Lung (tissue), 11 donors: ENCODE measurements at regions not wholly inside any gene's neighbourhood (a gene's known extent, or its start where the extent isn't known, plus 50 kb on each side); places are given as distances from the start of the nearest gene placed in this dataset.

Source experiments
- ATAC-seq: fragments of 200-7000 bp; cut with Tn5 transposase; one replicate; pipeline ENCODE4 v1.9.1; 2020; ENCODE audit warnings: moderate number of reproducible peaks; ENCODE audit not compliant: insufficient read depth, low FRiP score
- DNase-seq, 3 donors: peaks; one replicate each; pipeline ENCODE4 v3.0.0-alpha.2; 2013 to 2017
- H3K27ac ChIP-seq, 2 donors: one replicate each; pipeline ENCODE4 v1.5.1; 2013; ENCODE audit warnings: mild to moderate bottlenecking in 2 of 2, moderate library complexity in 2 of 2, control low read depth in 1 of 2, inconsistent platforms in 1 of 2, low read depth in 1 of 2, low read length in 1 of 2
- H3K27me3 ChIP-seq, 3 donors: one replicate each; pipeline ENCODE4 v1.5.1; 2013; ENCODE audit warnings: low read length in 2 of 3; ENCODE audit not compliant: control insufficient read depth in 3 of 3, insufficient read depth in 3 of 3
- H3K36me3 ChIP-seq, 4 donors: one replicate each; pipeline ENCODE4 v1.5.1; 2013; ENCODE audit warnings: low read length in 4 of 4, mild to moderate bottlenecking in 1 of 4, moderate library complexity in 1 of 4; ENCODE audit not compliant: control insufficient read depth in 4 of 4, insufficient read depth in 4 of 4
- H3K4me1 ChIP-seq, 5 donors: one replicate each; pipeline ENCODE4 v1.5.1; 2013; ENCODE audit warnings: low read length in 5 of 5, mild to moderate bottlenecking in 2 of 5, moderate library complexity in 1 of 5; ENCODE audit not compliant: control insufficient read depth in 5 of 5, insufficient read depth in 5 of 5
- H3K4me3 ChIP-seq: one replicate; pipeline ENCODE4 v1.5.1; 2013; ENCODE audit warnings: mild to moderate bottlenecking, control low read depth, moderate library complexity
- H3K9ac ChIP-seq, 2 donors: one replicate each; pipeline ENCODE4 v1.5.1; 2013; ENCODE audit warnings: low read length in 2 of 2, control low read depth in 1 of 2; ENCODE audit not compliant: insufficient read depth in 1 of 2
- H3K9me3 ChIP-seq, 4 donors: one replicate each; pipeline ENCODE4 v1.5.1; 2013; ENCODE audit warnings: low read length in 3 of 4, mild to moderate bottlenecking in 1 of 4, moderate library complexity in 1 of 4; ENCODE audit not compliant: control insufficient read depth in 4 of 4, insufficient read depth in 3 of 4
- CTCF ChIP-seq: IDR thresholded peaks from 2 replicates; pipeline ENCODE4 v1.5.1; 2012; ENCODE audit warnings: mild to moderate bottlenecking; ENCODE audit errors: control extremely low read depth, extremely low read depth
- WGBS, 2 donors: extraction: QIAGEN DNeasy Blood & Tissue Kit; methylation state at CpG; one replicate each; pipeline ENCODE4 v1.1.7; 2013; 5-methylcytosine and 5-hydroxymethylcytosine counted together
- donor health status: control.
- donor health status: control.
- donor health status: Bipolar disorder and iron deficiency.
- donor health status: healthy.
- donor health status: DM: yes; HTN: yes; CAD: no.

- H3K9me3 ChIP-seq, result no peaks in the 10 kb centered on the region
- DNase-seq (peak in 2 of 3 donors; percentile 25 to 32), ATAC-seq (no peak)
- WGBS, 2 donors, result 64 to 72% methylated on average over 6 of the region's 6 CpGs
- peaks cover 0 to 4% (median 2%) of the 10 kb centered on the region in 3 donors for H3K27me3 ChIP-seq
- H3K9ac ChIP-seq, result no peak overlapping the region
- no peaks in the 10 kb centered on the region for H3K36me3 ChIP-seq
- H3K4me3 ChIP-seq, result no peak overlapping the region
- H3K4me1 ChIP-seq, result no peaks in the 10 kb centered on the region
- no peak for TF ChIP-seq CTCF
- H3K27ac ChIP-seq, result no peak overlapping the region
These were observed 76.8 kb upstream of the AKT3 start for GRCh38 chr1:243926803-243927245.

DNA sequence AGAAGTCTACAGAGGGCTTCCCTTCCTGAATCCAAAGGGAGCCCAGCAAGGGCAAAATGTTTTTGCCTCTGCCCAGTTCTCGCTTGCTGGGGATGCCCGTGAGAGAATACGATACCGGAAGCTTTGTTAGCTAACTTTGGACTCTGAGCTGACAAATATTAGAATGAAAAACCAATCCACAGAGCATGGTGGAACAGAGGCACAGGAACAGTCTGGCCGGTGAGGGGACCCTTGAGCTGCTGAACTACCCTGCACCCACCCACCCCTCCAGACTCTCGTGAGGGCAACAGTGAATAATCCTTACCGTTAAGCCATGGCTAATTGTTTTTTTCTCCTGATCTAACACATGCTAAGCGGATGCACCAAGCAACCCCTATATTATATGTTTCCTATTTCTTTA, 76.3 kb upstream of the AKT3 start:
- Histone ChIP-seq H3K4me1 (no peaks in the 10 kb centered on the region), H3K9me3 (no peaks in the 10 kb centered on the region), H3K4me3 (no peak overlapping the region), H3K36me3 (no peaks in the 10 kb centered on the region), H3K27me3 (peaks cover 0 to 4% (median 2%) of the 10 kb centered on the region in 3 donors), H3K9ac (no peak overlapping the region), H3K27ac (no peak overlapping the region)
- ATAC-seq, result no peak
- DNase-seq, result no peak
- no peak for TF ChIP-seq CTCF
- WGBS, 2 donors, result 87 to 95% methylated on average over 8 of the region's 8 CpGs

DNA sequence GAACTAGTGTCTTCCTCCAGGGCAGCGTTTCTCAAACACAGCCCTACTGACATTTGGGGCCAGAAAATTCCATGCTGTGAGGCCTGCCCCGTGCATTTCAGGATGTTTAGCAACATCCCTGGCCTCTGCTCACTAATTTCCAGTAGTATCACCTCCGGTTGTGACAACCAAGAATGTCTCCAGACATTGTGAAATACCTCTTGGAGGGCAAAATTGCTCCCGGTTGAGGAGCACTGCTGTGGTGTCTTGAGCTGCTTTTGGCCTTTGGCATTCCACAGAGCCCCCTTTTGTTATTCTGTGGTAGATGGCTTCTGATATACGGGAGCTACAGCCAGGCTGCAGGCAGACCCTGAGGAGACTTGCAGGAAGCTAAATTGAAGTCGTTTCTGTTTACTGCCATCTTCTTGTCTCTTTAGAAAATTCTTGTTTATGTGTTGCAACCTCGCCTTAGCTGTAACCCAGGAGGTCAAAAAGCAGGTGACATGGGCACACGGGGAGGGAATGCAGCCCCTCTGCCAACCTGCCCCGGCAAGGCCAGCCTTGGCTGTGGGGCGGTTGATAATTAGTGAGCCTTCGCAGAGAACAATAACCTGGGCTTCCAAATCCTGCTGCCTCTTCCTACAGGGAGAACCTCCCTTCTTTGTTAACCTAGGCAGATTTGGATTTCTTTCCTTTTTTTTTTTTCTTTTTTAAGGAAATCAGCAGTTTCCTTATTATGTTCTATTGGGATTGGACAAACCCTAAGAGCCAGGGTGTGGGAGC, 74.7 kb upstream of the AKT3 start:
- Histone ChIP-seq H3K27me3 (no peaks in the 10 kb centered on the region), H3K9ac (no peak overlapping the region), H3K4me1 (no peaks in the 10 kb centered on the region), H3K4me3 (no peak overlapping the region), H3K9me3 (no peaks in the 10 kb centered on the region), H3K27ac (no peak overlapping the region), H3K36me3 (no peaks in the 10 kb centered on the region)
- no peak for TF ChIP-seq CTCF
- WGBS, 2 donors, result 33 to 50% methylated on average over 11 of the region's 11 CpGs
- DNase-seq (no peak), ATAC-seq (no peak)
